GM12878 (cell line): ENCODE measurements at regions not wholly inside any gene's neighbourhood (a gene's known extent, or its start where the extent isn't known, plus 50 kb on each side); places are given as distances from the start of the nearest gene placed in this dataset.

Source experiments
- ATAC-seq: fragments of 200-7000 bp; cut with Tn5 transposase; 3 replicates; pipeline ENCODE4 v1.9.1; 2020; ENCODE audit warnings: mild to moderate bottlenecking, moderate library complexity
- BruUV-seq: library from RNA; stranded (reverse); fragments of 400-500 nt; replicated peaks from 2 replicates; lab custom pipeline; 2021; lab: Mats Ljungman, UMichigan
- CTCF ChIA-PET: fragments of 300-600 bp; sonication (Branson Sonifier 250); formaldehyde crosslinking; extraction: SDS; loops from one replicate; lab custom pipeline; 2021; ENCODE audit warnings: inconsistent platforms; lab: Yijun Ruan, JAX
- POLR2A ChIA-PET: fragments of 350-600 bp; formaldehyde crosslinking; extraction: SDS; loops from one replicate; lab custom pipeline; 2021; ENCODE audit warnings: inconsistent platforms; lab: Charles Lee
- RAD21 ChIA-PET: fragments of 300-600 bp; sonication (Branson Sonifier 250); formaldehyde crosslinking; loops from one replicate; lab custom pipeline; 2023; ENCODE audit warnings: antibody characterized with exemption; ENCODE audit not compliant: unreplicated experiment; lab: Charles Lee
- SMC1A ChIA-PET: fragments of 300-600 bp; sonication (Branson Sonifier 250); formaldehyde crosslinking; loops from one replicate; lab custom pipeline; 2023; ENCODE audit not compliant: unreplicated experiment, uncharacterized antibody; lab: Charles Lee
- DNase-seq: peaks from one replicate; pipeline ENCODE4 v3.0.0-alpha.2; 2011; ENCODE audit warnings: low read depth, low spot score
- FAIRE-seq: peaks from 3 replicates; lab custom pipeline; 2011; peaks lifted over from hg19 to GRCh38; lab: Jason Lieb, UNC
- H2AFZ ChIP-seq: 2 replicates; pipeline ENCODE4 v1.6.0; 2011; ENCODE audit warnings: low read depth, low read length, control low read depth; ENCODE audit not compliant: control insufficient read depth
- H3K27ac ChIP-seq: 2 replicates; pipeline ENCODE4 v1.5.1; 2011; ENCODE audit warnings: control low read depth; ENCODE audit not compliant: control insufficient read depth, insufficient read depth
- H3K27me3 ChIP-seq, 2 experiments: replicated peaks in 1 of 2; 2 replicates each; pipeline versions ENCODE4 v1.6.0 to v1.6.1; 2011; ENCODE audit warnings: low read length in 1 of 2; ENCODE audit not compliant: control insufficient read depth in 2 of 2, insufficient read depth in 2 of 2
- H3K36me3 ChIP-seq, 2 experiments: 2 replicates each; pipeline ENCODE4 v1.5.1; 2011; ENCODE audit warnings: low read length in 1 of 2; ENCODE audit not compliant: control insufficient read depth in 2 of 2, insufficient read depth in 2 of 2
- H3K4me1 ChIP-seq: 2 replicates; pipeline ENCODE4 v1.6.1; 2011; ENCODE audit warnings: mild to moderate bottlenecking, low read length, moderate library complexity, mixed read lengths; ENCODE audit not compliant: control insufficient read depth, insufficient read depth
- H3K4me2 ChIP-seq: 2 replicates; pipeline ENCODE4 v1.6.0; 2011; ENCODE audit warnings: control low read depth; ENCODE audit not compliant: control insufficient read depth, insufficient read depth
- H3K4me3 ChIP-seq: fragments of 200-600 bp; sonication (generic); 2 replicates; pipeline ENCODE4 v1.5.1; 2016
- H3K79me2 ChIP-seq: 2 replicates; pipeline ENCODE4 v1.6.0; 2011; ENCODE audit warnings: low read length; ENCODE audit not compliant: control insufficient read depth, insufficient read depth
- H3K9ac ChIP-seq: 2 replicates; pipeline ENCODE4 v1.8.0; 2011; ENCODE audit warnings: low read length, control low read depth, mixed read lengths; ENCODE audit not compliant: control insufficient read depth, insufficient read depth
- H3K9me3 ChIP-seq: replicated peaks from 3 replicates; pipeline ENCODE4 v1.5.1; 2011; ENCODE audit warnings: mild to moderate bottlenecking, low read length; ENCODE audit not compliant: control insufficient read depth, insufficient read depth
- H4K20me1 ChIP-seq: 2 replicates; pipeline ENCODE4 v1.6.0; 2011; ENCODE audit not compliant: control insufficient read depth, insufficient read depth
- CBX5 ChIP-seq: sonication (generic); IDR thresholded peaks from 2 replicates; pipeline ENCODE4 v1.6.1; 2016; ENCODE audit warnings: low read depth, moderate library complexity, mild to moderate bottlenecking, inconsistent platforms
- CHD2 ChIP-seq: IDR thresholded peaks from 2 replicates; pipeline ENCODE4 v1.6.1; 2011; ENCODE audit warnings: low read depth, low read length, improper control_type of control experiment, borderline replicate concordance
- ETV6 ChIP-seq, 2 experiments: fragments of 450-650 bp in 1 of 2; IDR thresholded peaks in 1 of 2; conservative IDR thresholded peaks in 1 of 2; 2 replicates each; pipeline ENCODE4 v1.6.1; 2014; ENCODE audit warnings: antibody characterized with exemption in 1 of 2, borderline replicate concordance in 1 of 2, low read depth in 1 of 2, mild to moderate bottlenecking in 1 of 2, moderate library complexity in 1 of 2
- JUNB ChIP-seq: IDR thresholded peaks from 2 replicates; pipeline ENCODE4 v1.6.1; 2016; ENCODE audit warnings: antibody characterized with exemption, mild to moderate bottlenecking
- TAF1 ChIP-seq: IDR thresholded peaks from 2 replicates; pipeline ENCODE4 v1.6.1; 2011; ENCODE audit warnings: mild to moderate bottlenecking, low read depth, low read length, borderline replicate concordance
- ZNF622 ChIP-seq: fragments of 450-650 bp; IDR thresholded peaks from 2 replicates; pipeline ENCODE4 v1.6.1; 2017; ENCODE audit warnings: mild to moderate bottlenecking, inconsistent platforms
- WGBS: methylation state at CpG from one replicate; pipeline ENCODE4 v1.1.6; 2016; ENCODE audit warnings: low lambda C conversion rate; ENCODE audit not compliant: insufficient replicate concordance, insufficient coverage; ENCODE audit errors: missing lambda C conversion rate; 5-methylcytosine and 5-hydroxymethylcytosine counted together
- in situ Hi-C: fragments of 300-500 bp; cut with MboI; formaldehyde crosslinking; loops from 9 replicates; pipeline ENCODE4 v1.14.3; 2018; ENCODE audit warnings: mixed read lengths
- intact Hi-C: fragments of 100-400 bp; cut with micrococcal nuclease; formaldehyde crosslinking; loops from one replicate; pipeline ENCODE4 v1.14.2; 2022; ENCODE audit not compliant: unreplicated experiment
- TF ChIP-seq, protein P1 (sequence below): IDR thresholded peaks from 2 replicates; pipeline ENCODE4 v1.6.1; 2012; ENCODE audit warnings: low read depth, low read length, improper control_type of control experiment
- TF ChIP-seq, protein P2 (sequence below): fragments of 450-650 bp; formaldehyde crosslinking; IDR thresholded peaks from 2 replicates; pipeline ENCODE4 v1.5.0; 2022; ENCODE audit warnings: mild to moderate bottlenecking, missing genetic modification characterization
- TF ChIP-seq, protein P3 (sequence below): fragments of 450-650 bp; IDR thresholded peaks from 2 replicates; pipeline ENCODE4 v1.6.1; 2017; ENCODE audit warnings: mild to moderate bottlenecking, moderate library complexity

DNA sequence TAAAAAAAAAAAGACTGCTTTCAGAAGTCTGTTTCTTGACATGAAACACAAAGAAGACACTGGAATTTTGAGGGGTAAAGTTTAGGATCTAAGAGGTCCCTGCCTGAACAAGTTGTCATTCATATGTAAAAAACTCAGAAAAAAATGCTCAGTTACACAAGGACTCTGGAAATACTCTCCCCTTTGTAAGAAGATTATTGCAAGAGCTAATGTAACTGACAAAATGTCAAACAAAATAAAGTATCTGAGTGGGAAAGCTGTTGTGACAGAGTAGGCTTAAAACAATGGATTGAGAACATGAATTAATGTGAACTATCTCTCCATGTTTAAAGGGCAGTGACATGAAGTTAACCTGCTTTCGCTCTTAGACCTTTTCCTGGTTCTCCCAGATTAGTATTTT, 416.7 kb upstream of the TYRP1 start:
- ChIA-PET SMC1A (interaction anchor here (0.8 to 1.0 kb wide), 2 partner anchors 30 to 52 kb away, joined by 3 read pairs; no protein-coding TSS in a partner anchor), CTCF (interaction anchor here (1.0 kb wide), 1 partner anchor 39 kb away, joined by 3 read pairs; no protein-coding TSS in a partner anchor), POLR2A (no interaction called here)
- Histone ChIP-seq H3K9me3 (no peaks in the 10 kb centered on the region), H3K27ac (no peak overlapping the region), H3K36me3 (no peaks in the 10 kb centered on the region), H4K20me1 (no peaks in the 10 kb centered on the region), H3K27me3 (no peaks in the 10 kb centered on the region), H3K4me3 (no peak overlapping the region), H3K79me2 (no peaks in the 10 kb centered on the region), H2AFZ (no peak overlapping the region)
- no peak for DNase-seq
- WGBS: 0% methylated on average over 1 of the region's 1 CpG
- BruUV-seq: no TSS peak
- TF ChIP-seq, protein P1, sequence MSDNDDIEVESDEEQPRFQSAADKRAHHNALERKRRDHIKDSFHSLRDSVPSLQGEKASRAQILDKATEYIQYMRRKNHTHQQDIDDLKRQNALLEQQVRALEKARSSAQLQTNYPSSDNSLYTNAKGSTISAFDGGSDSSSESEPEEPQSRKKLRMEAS: no peak
- TF ChIP-seq, protein P2, sequence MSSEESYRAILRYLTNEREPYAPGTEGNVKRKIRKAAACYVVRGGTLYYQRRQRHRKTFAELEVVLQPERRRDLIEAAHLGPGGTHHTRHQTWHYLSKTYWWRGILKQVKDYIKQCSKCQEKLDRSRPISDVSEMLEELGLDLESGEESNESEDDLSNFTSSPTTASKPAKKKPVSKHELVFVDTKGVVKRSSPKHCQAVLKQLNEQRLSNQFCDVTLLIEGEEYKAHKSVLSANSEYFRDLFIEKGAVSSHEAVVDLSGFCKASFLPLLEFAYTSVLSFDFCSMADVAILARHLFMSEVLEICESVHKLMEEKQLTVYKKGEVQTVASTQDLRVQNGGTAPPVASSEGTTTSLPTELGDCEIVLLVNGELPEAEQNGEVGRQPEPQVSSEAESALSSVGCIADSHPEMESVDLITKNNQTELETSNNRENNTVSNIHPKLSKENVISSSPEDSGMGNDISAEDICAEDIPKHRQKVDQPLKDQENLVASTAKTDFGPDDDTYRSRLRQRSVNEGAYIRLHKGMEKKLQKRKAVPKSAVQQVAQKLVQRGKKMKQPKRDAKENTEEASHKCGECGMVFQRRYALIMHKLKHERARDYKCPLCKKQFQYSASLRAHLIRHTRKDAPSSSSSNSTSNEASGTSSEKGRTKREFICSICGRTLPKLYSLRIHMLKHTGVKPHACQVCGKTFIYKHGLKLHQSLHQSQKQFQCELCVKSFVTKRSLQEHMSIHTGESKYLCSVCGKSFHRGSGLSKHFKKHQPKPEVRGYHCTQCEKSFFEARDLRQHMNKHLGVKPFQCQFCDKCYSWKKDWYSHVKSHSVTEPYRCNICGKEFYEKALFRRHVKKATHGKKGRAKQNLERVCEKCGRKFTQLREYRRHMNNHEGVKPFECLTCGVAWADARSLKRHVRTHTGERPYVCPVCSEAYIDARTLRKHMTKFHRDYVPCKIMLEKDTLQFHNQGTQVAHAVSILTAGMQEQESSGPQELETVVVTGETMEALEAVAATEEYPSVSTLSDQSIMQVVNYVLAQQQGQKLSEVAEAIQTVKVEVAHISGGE: no peak
- TF ChIP-seq, protein P3, sequence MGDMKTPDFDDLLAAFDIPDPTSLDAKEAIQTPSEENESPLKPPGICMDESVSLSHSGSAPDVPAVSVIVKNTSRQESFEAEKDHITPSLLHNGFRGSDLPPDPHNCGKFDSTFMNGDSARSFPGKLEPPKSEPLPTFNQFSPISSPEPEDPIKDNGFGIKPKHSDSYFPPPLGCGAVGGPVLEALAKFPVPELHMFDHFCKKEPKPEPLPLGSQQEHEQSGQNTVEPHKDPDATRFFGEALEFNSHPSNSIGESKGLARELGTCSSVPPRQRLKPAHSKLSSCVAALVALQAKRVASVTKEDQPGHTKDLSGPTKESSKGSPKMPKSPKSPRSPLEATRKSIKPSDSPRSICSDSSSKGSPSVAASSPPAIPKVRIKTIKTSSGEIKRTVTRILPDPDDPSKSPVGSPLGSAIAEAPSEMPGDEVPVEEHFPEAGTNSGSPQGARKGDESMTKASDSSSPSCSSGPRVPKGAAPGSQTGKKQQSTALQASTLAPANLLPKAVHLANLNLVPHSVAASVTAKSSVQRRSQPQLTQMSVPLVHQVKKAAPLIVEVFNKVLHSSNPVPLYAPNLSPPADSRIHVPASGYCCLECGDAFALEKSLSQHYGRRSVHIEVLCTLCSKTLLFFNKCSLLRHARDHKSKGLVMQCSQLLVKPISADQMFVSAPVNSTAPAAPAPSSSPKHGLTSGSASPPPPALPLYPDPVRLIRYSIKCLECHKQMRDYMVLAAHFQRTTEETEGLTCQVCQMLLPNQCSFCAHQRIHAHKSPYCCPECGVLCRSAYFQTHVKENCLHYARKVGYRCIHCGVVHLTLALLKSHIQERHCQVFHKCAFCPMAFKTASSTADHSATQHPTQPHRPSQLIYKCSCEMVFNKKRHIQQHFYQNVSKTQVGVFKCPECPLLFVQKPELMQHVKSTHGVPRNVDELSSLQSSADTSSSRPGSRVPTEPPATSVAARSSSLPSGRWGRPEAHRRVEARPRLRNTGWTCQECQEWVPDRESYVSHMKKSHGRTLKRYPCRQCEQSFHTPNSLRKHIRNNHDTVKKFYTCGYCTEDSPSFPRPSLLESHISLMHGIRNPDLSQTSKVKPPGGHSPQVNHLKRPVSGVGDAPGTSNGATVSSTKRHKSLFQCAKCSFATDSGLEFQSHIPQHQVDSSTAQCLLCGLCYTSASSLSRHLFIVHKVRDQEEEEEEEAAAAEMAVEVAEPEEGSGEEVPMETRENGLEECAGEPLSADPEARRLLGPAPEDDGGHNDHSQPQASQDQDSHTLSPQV: no peak
- TF ChIP-seq ETV6 (conservative IDR thresholded peaks at IDR 0.05 in 1 of 2, IDR thresholded peaks at IDR 0.05 in 1 of 2; ENCODE audit: borderline replicate concordance in 1 of 2, low read depth in 1 of 2): no peak
- no peak for TF ChIP-seq CHD2
- TF ChIP-seq JUNB: no peak
- TF ChIP-seq ZNF622: no peak
- TF ChIP-seq CBX5: no peak
- TF ChIP-seq TAF1: no peak
- TF ChIP-seq, all 136 proteins: peak for 0
- FAIRE-seq (no peak), ATAC-seq (no peak)
- H3K4me2 ChIP-seq: no peak overlapping the region
- RAD21 ChIA-PET: no interaction called here
- no peak overlapping the region for H3K9ac ChIP-seq
- no peaks in the 10 kb centered on the region for H3K4me1 ChIP-seq
- intact Hi-C loops (loop anchor here (5.0 kb wide), 1 partner anchor 34 kb away; no protein-coding TSS in a partner anchor), in situ Hi-C loops (no loop called here)
